T-cell (primary cell): ENCODE measurements at regions not wholly inside any gene's neighbourhood (a gene's known extent, or its start where the extent isn't known, plus 50 kb on each side); places are given as distances from the start of the nearest gene placed in this dataset.

Experiments
- ATAC-seq, 4 experiments: fragments of 200-7000 bp in 3 of 4; fragments of 150-1000 bp in 1 of 4; cut with Tn5 transposase; replicated peaks in 1 of 4; 1 replicate in 3 of 4; 2 replicates in 1 of 4; pipeline ENCODE4 v1.10.0; 2021; ENCODE audit warnings: moderate library complexity in 3 of 4, mild to moderate bottlenecking in 2 of 4, moderate number of reproducible peaks in 1 of 4
- CTCF ChIA-PET, 2 donors: fragments of 300-600 bp; sonication (Branson Sonifier 250); formaldehyde crosslinking; loops; one replicate each; lab custom pipeline; 2022; ENCODE audit warnings: antibody characterized with exemption in 2 of 2; lab: Charles Lee
- POLR2A ChIA-PET, 2 donors: fragments of 300-600 bp; sonication (Branson Sonifier 250); formaldehyde crosslinking; loops; one replicate each; lab custom pipeline; 2022; ENCODE audit warnings: antibody characterized with exemption in 2 of 2; lab: Charles Lee
- DNase-seq, 35 experiments: peaks; one replicate each; pipeline versions ENCODE4 v3.0.0 to v3.0.0-alpha.2; 2013 to 2023
- H3K27ac ChIP-seq: one replicate; pipeline ENCODE4 v1.5.1; 2013; ENCODE audit warnings: low read length
- H3K27me3 ChIP-seq, 2 experiments: replicated peaks in 1 of 2; 1 replicate in 1 of 2; 2 replicates in 1 of 2; pipeline versions ENCODE4 v1.6.1 to v1.7.0; 2013; ENCODE audit warnings: low read length in 1 of 2, mixed read lengths in 1 of 2; ENCODE audit not compliant: control insufficient read depth in 2 of 2, insufficient read depth in 2 of 2; ENCODE audit errors: extremely low read depth in 1 of 2
- H3K36me3 ChIP-seq, 2 donors: 1 replicate in 1 of 2; 2 replicates in 1 of 2; pipeline versions ENCODE4 v1.6.1 to v1.7.0; 2013; ENCODE audit warnings: low read length in 1 of 2; ENCODE audit not compliant: control insufficient read depth in 2 of 2, insufficient read depth in 1 of 2; ENCODE audit errors: extremely low read depth in 1 of 2
- H3K4me1 ChIP-seq, 2 experiments: 1 replicate in 1 of 2; 2 replicates in 1 of 2; pipeline versions ENCODE4 v1.6.1 to v1.7.0; 2013; ENCODE audit warnings: low read length in 2 of 2, mixed read lengths in 1 of 2; ENCODE audit not compliant: insufficient read depth in 2 of 2, control insufficient read depth in 1 of 2; ENCODE audit errors: extremely low read depth in 1 of 2
- H3K4me3 ChIP-seq, 2 donors: 1 replicate in 1 of 2; 2 replicates in 1 of 2; pipeline versions ENCODE4 v1.5.1 to v1.7.0; 2013; ENCODE audit warnings: mild to moderate bottlenecking in 2 of 2, low read length in 1 of 2, moderate library complexity in 1 of 2; ENCODE audit not compliant: control insufficient read depth in 1 of 2; ENCODE audit errors: extremely low read depth in 1 of 2
- H3K9me3 ChIP-seq: 2 replicates; pipeline ENCODE4 v1.7.0; 2013
- H3K27ac Mint-ChIP-seq, 2 donors: one replicate each; pipeline ENCODE4 v1.8.0; 2020 to 2021; ENCODE audit warnings: mild to moderate bottlenecking in 2 of 2, mixed read lengths in 2 of 2
- H3K27me3 Mint-ChIP-seq, 2 donors: one replicate each; pipeline ENCODE4 v1.8.0; 2021 to 2022; ENCODE audit warnings: mixed read lengths in 2 of 2
- H3K36me3 Mint-ChIP-seq: one replicate; pipeline ENCODE4 v1.8.0; 2021; ENCODE audit warnings: mixed read lengths
- H3K4me1 Mint-ChIP-seq, 3 donors: one replicate each; pipeline ENCODE4 v1.8.0; 2020 to 2022; ENCODE audit warnings: mixed read lengths in 3 of 3, mild to moderate bottlenecking in 1 of 3
- H3K4me3 Mint-ChIP-seq, 3 donors: one replicate each; pipeline ENCODE4 v1.8.0; 2020 to 2022; ENCODE audit warnings: mild to moderate bottlenecking in 3 of 3, mixed read lengths in 3 of 3, moderate library complexity in 3 of 3
- H3K9me3 Mint-ChIP-seq, 3 donors: one replicate each; pipeline ENCODE4 v1.8.0; 2020 to 2022; ENCODE audit warnings: mixed read lengths in 3 of 3
- WGBS: methylation state at CpG from one replicate; pipeline ENCODE4 v1.1.5; 2013; ENCODE audit warnings: missing lambda C conversion rate; ENCODE audit not compliant: insufficient coverage; 5-methylcytosine and 5-hydroxymethylcytosine counted together

DNA sequence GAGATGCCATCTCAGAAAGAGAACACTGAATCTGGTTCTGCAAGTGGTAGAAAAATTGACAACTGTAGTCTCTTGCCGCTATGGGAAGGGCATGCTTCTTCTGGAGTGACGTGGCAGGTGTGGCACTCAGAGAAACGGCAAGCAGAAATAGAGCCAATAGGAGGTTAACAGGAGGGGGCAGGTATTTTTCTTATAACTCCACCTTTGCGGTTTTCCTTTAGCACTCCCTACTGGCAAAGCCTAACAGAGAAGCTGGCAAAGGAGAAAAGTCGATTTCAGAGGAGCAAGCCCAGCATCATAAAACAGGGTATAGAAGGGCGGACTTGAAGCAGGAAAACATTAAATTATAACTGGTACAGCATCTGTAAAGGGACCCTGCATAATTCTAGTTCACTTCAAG lies 1382.2 kb downstream of the PCDH18 start:
- 92% methylated on average over 2 of the region's 6 CpGs for WGBS
- DNase-seq, result no peak
- no peak for ATAC-seq
- H3K27ac Mint-ChIP-seq, result no peak overlapping the region
- H3K9me3 Mint-ChIP-seq, result peaks cover 7 to 25% (median 17%) of the 10 kb centered on the region in 3 donors
- H3K27me3 Mint-ChIP-seq, result no peaks in the 10 kb centered on the region
- no peaks in the 10 kb centered on the region for H3K36me3 ChIP-seq
- no peaks in the 10 kb centered on the region for H3K4me1 ChIP-seq
- H3K27me3 ChIP-seq, result no peaks in the 10 kb centered on the region
- POLR2A ChIA-PET, result no interaction called here
- H3K9me3 ChIP-seq, result no peaks in the 10 kb centered on the region
- no peaks in the 10 kb centered on the region for H3K36me3 Mint-ChIP-seq
- no peak overlapping the region for H3K4me3 Mint-ChIP-seq
- CTCF ChIA-PET, result no interaction called here
- H3K4me1 Mint-ChIP-seq, result no peaks in the 10 kb centered on the region
- H3K27ac ChIP-seq, result no peak overlapping the region
- no peak overlapping the region for H3K4me3 ChIP-seq

DNA sequence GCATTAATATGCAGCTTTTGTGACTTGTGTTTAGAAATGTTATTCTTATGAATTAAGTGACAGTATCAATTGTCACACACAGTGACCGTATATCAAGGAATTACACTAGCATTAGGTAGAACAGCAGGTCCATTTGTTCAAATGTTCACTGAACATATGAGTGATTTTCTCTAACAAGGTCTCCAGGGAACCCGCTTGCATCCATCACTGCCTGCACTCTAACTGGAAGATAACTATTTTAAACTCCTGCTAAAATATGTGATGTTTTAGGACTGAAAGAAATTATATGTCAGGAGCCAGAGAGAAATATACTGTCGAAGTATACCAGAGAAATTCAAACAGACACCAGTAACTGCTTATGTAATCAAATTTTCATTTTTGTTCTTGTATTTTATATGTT lies 1395.7 kb downstream of the PCDH18 start:
- ChIA-PET CTCF (no interaction called here), POLR2A (no interaction called here)
- Mint-ChIP-seq H3K4me1 (no peaks in the 10 kb centered on the region), H3K9me3 (peaks cover 0 to 2% (median 0%) of the 10 kb centered on the region in 3 donors), H3K27ac (no peak overlapping the region), H3K36me3 (no peaks in the 10 kb centered on the region), H3K4me3 (no peak overlapping the region), H3K27me3 (no peaks in the 10 kb centered on the region)
- Histone ChIP-seq H3K4me3 (no peak overlapping the region), H3K4me1 (no peaks in the 10 kb centered on the region), H3K36me3 (no peaks in the 10 kb centered on the region), H3K9me3 (no peaks in the 10 kb centered on the region), H3K27me3 (no peaks in the 10 kb centered on the region), H3K27ac (no peak overlapping the region)
- WGBS, result no CpG with 5 or more reads among the region's 3 CpGs
- ATAC-seq (no peak), DNase-seq (no peak)

DNA sequence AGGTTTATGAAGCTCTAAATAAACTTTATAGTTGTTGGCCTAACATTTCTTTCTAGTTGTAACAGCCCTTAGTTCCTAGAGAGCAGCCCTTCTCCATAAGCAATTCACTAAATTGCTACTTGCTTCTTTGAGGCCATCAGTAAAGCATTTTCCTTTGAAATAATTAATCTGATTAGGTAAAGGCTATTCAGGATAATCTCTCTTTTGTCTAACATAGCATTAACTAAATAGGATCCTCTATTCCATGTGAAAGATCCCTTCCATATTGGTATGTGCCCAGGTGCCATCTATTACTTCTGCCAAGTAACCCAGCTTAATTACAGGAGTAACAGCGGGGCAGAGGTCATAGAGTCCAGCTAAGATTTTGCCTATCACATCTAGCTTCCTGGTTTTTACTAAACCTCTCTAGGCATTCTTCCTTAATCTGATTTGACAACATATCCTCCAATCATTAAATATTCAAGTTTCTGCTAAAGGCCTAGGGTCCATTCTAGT lies 1408.0 kb downstream of the PCDH18 start:
- DNase-seq (no peak), ATAC-seq (no peak)
- H3K36me3 Mint-ChIP-seq, result no peaks in the 10 kb centered on the region
- Histone ChIP-seq H3K27ac (no peak overlapping the region), H3K4me3 (no peak overlapping the region), H3K4me1 (no peaks in the 10 kb centered on the region), H3K27me3 (no peaks in the 10 kb centered on the region), H3K9me3 (no peaks in the 10 kb centered on the region), H3K36me3 (no peaks in the 10 kb centered on the region)
- 83% methylated on average over 1 of the region's 1 CpG for WGBS
- H3K27ac Mint-ChIP-seq, result no peak overlapping the region
- H3K4me1 Mint-ChIP-seq, result no peaks in the 10 kb centered on the region
- ChIA-PET POLR2A (no interaction called here), CTCF (no interaction called here)
- no peaks in the 10 kb centered on the region for H3K27me3 Mint-ChIP-seq
- no peak overlapping the region for H3K4me3 Mint-ChIP-seq
- H3K9me3 Mint-ChIP-seq, result peaks cover 8 to 16% (median 16%) of the 10 kb centered on the region in 3 donors

DNA sequence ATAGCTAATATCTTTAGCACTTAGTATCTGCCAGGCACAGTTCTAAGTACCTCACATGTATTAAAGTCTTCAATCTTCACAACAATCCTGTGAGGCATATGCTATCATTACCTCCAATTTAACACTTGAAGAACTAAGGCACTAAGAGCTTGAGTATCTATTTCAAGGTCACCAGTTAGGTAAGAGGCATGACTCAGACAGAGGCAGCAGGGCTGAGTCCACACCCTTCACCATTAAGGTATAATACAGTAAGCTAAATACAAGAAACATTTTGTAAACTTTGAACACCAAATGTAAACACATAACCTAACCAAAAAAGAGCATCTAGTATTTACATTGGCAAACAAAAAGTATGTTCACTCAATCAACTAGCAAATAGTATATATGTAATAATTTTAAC lies 1410.9 kb downstream of the PCDH18 start:
- Mint-ChIP-seq H3K9me3 (peaks cover 4 to 19% (median 12%) of the 10 kb centered on the region in 3 donors), H3K27me3 (no peaks in the 10 kb centered on the region), H3K4me3 (no peak overlapping the region), H3K27ac (no peak overlapping the region), H3K4me1 (no peaks in the 10 kb centered on the region), H3K36me3 (no peaks in the 10 kb centered on the region)
- POLR2A ChIA-PET, result no interaction called here
- CTCF ChIA-PET, result no interaction called here
- ATAC-seq (no peak), DNase-seq (no peak)
- H3K4me1 ChIP-seq, result no peaks in the 10 kb centered on the region
- no peaks in the 10 kb centered on the region for H3K9me3 ChIP-seq
- H3K27ac ChIP-seq, result no peak overlapping the region
- no peak overlapping the region for H3K4me3 ChIP-seq
- H3K27me3 ChIP-seq, result no peaks in the 10 kb centered on the region
- H3K36me3 ChIP-seq, result no peaks in the 10 kb centered on the region

DNA sequence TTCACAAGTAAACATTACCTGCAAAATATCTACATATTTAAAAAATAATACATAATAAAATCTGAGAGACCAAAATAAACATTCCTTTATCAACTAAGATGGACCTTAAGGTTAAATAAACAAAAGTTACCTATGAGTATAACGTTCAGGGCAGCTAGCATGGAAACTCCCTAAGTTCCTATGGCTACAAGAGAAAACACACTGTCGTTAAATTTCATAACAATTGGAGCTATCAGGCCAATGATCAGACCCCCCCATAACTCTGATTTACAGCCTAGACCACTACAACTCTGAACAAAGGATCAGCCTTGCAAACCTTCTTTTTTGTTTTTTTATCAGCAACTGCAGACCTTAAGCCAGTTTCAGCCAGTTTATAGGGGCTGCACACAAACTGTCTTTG lies 1418.4 kb downstream of the PCDH18 start:
- Histone ChIP-seq H3K9me3 (no peaks in the 10 kb centered on the region), H3K4me1 (no peaks in the 10 kb centered on the region), H3K4me3 (no peak overlapping the region), H3K36me3 (no peaks in the 10 kb centered on the region), H3K27ac (no peak overlapping the region), H3K27me3 (no peaks in the 10 kb centered on the region)
- WGBS, result 56% methylated on average over 2 of the region's 2 CpGs
- POLR2A ChIA-PET, result no interaction called here
- no peak overlapping the region for H3K4me3 Mint-ChIP-seq
- no peak overlapping the region for H3K27ac Mint-ChIP-seq
- no peaks in the 10 kb centered on the region for H3K36me3 Mint-ChIP-seq
- DNase-seq, result no peak
- no peaks in the 10 kb centered on the region for H3K27me3 Mint-ChIP-seq
- no peaks in the 10 kb centered on the region for H3K4me1 Mint-ChIP-seq
- H3K9me3 Mint-ChIP-seq, result peaks cover 0 to 3% (median 3%) of the 10 kb centered on the region in 3 donors
- no peak for ATAC-seq
- CTCF ChIA-PET, result no interaction called here

DNA sequence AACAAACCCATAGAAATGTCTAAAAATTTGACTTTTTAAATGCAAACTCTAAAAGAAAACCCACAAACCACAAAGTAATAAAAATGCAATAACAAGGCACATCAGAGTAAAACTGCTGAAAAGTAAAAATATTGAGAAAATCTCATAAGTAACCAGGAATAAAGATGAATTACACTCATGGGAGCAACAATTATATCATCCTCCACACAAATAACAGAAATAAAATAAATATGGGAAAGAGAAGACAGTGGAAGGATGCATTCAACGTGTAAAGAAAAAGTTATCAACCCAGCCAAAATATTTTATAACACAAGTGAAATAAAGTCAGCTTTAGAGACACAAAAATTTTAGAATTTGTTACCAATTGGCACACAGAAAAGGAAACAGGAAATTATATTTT lies 1420.2 kb downstream of the PCDH18 start:
- Histone ChIP-seq H3K27me3 (no peaks in the 10 kb centered on the region), H3K4me3 (no peak overlapping the region), H3K9me3 (no peaks in the 10 kb centered on the region), H3K4me1 (no peaks in the 10 kb centered on the region), H3K36me3 (no peaks in the 10 kb centered on the region), H3K27ac (no peak overlapping the region)
- no peaks in the 10 kb centered on the region for H3K4me1 Mint-ChIP-seq
- no peak overlapping the region for H3K27ac Mint-ChIP-seq
- ATAC-seq (no peak), DNase-seq (no peak)
- H3K36me3 Mint-ChIP-seq, result no peaks in the 10 kb centered on the region
- WGBS, result no CpG with 5 or more reads among the region's 1 CpG
- POLR2A ChIA-PET, result no interaction called here
- no peaks in the 10 kb centered on the region for H3K27me3 Mint-ChIP-seq
- H3K9me3 Mint-ChIP-seq, result peaks cover 0 to 6% (median 2%) of the 10 kb centered on the region in 3 donors
- H3K4me3 Mint-ChIP-seq, result no peak overlapping the region
- CTCF ChIA-PET, result no interaction called here

DNA sequence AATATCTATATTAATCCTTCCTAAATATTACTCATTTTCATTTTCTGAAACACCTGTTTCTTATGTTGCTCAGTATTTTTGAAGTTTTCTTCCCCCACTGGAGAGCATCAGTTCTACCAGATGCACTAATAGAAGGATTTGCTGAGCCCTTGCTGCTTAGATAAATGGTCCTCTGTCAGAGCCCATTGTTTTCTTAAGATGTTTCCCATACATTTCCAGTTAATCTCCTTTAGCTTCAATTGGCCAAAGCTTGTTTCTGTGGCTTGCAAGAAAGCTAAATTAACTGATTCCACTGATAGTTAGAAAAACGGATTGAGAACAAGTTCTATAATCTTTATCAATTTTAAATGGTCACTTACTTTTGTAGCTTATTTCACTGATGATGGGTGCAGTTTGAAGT lies 1425.5 kb downstream of the PCDH18 start:
- H3K36me3 Mint-ChIP-seq, result no peaks in the 10 kb centered on the region
- H3K9me3 Mint-ChIP-seq, result peaks cover 0 to 6% (median 2%) of the 10 kb centered on the region in 3 donors
- no peaks in the 10 kb centered on the region for H3K27me3 Mint-ChIP-seq
- no CpG with 5 or more reads among the region's 1 CpG for WGBS
- H3K27ac Mint-ChIP-seq, result no peak overlapping the region
- H3K4me3 Mint-ChIP-seq, result no peak overlapping the region
- DNase-seq (no peak), ATAC-seq (no peak)
- no peaks in the 10 kb centered on the region for H3K27me3 ChIP-seq
- no peaks in the 10 kb centered on the region for H3K36me3 ChIP-seq
- no peaks in the 10 kb centered on the region for H3K4me1 ChIP-seq
- POLR2A ChIA-PET, result interaction anchor here in 1 of 2 donors (0.6 kb wide), 1 partner anchor 56 kb away, joined by 3 read pairs; no protein-coding TSS in a partner anchor
- H3K4me1 Mint-ChIP-seq, result no peaks in the 10 kb centered on the region
- H3K4me3 ChIP-seq, result no peak overlapping the region
- H3K9me3 ChIP-seq, result no peaks in the 10 kb centered on the region
- CTCF ChIA-PET, result no interaction called here
- no peak overlapping the region for H3K27ac ChIP-seq
